Activated naive CD8-positive, alpha-beta T cell treated with anti-CD3 and anti-CD28 coated beads, Interleukin-2, amount 10 ng/mL, durations not matched to agents 7 days and 5 days (primary cell): ENCODE measurements at regions not wholly inside any gene's neighbourhood (a gene's known extent, or its start where the extent isn't known, plus 50 kb on each side); places are given as distances from the start of the nearest gene placed in this dataset.

Source experiments
- ATAC-seq: fragments of 150-1000 bp; cut with Tn5 transposase; one replicate; pipeline ENCODE4 v1.10.0; 2021; ENCODE audit warnings: low read depth, moderate library complexity
- POLR2A ChIA-PET: fragments of 350-600 bp; sonication (Branson Sonifier 250); formaldehyde crosslinking; loops from one replicate; lab custom pipeline; 2021; ENCODE audit warnings: antibody characterized with exemption; lab: Charles Lee
- DNase-seq: peaks from one replicate; pipeline ENCODE4 v3.0.0; 2021
- H3K27ac Mint-ChIP-seq: one replicate; pipeline ENCODE4 v1.8.0; 2022; ENCODE audit warnings: mild to moderate bottlenecking, mixed read lengths
- H3K27me3 Mint-ChIP-seq: one replicate; pipeline ENCODE4 v1.8.0; 2022; ENCODE audit warnings: mild to moderate bottlenecking, moderate library complexity, mixed read lengths
- H3K36me3 Mint-ChIP-seq: one replicate; pipeline ENCODE4 v1.8.0; 2021; ENCODE audit warnings: mild to moderate bottlenecking, mixed read lengths
- H3K4me1 Mint-ChIP-seq: one replicate; pipeline ENCODE4 v1.8.0; 2021; ENCODE audit warnings: mixed read lengths
- H3K4me3 Mint-ChIP-seq: one replicate; pipeline ENCODE4 v1.8.0; 2022; ENCODE audit warnings: mild to moderate bottlenecking, moderate library complexity, mixed read lengths
- H3K9me3 Mint-ChIP-seq: one replicate; pipeline ENCODE4 v1.8.0; 2021; ENCODE audit warnings: mixed read lengths

DNA sequence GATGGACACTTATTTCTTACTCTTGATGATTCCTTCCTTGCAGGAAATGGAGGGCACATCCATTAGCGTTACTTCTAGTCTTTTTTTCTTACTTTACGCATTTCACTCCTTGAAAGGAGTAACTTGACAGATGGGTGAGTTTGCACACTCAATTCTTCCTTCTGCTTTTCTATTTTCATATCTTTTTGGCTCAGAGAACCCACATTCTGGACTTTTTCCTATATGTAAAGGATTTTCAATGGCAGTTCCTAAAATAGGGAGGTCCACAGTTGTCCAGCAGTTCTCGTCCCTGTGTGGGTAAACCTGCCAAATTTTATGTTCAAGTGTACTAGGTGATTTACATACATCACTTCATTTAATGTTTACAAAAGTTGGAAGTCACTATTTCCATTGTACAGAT lies 440.0 kb upstream of the KIRREL3 start:
- Mint-ChIP-seq H3K36me3 (no peaks in the 10 kb centered on the region), H3K9me3 (no peaks in the 10 kb centered on the region), H3K27me3 (no peaks in the 10 kb centered on the region), H3K4me1 (no peaks in the 10 kb centered on the region), H3K27ac (no peak overlapping the region), H3K4me3 (no peak overlapping the region)
- POLR2A ChIA-PET, result no interaction called here
- ATAC-seq (no peak), DNase-seq (no peak)

DNA sequence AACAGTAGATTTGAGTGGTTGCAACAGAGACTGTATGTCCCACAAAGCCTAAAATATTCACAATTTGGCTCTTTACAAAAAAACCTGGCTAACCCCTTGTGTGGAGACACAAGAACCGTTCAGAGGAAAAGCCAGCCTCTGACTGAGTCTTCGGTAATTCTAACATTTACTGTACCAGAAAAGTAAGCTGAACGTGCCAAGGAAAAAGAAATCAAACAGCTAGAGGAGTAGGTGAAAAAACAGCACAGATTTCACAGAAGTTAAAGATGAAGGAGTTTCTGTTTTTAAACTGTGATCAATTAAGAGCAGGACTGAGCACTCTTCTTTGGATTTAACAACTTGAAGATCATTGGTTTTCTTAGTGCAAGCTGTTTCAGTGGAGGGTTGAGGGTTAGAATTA lies 424.7 kb upstream of the KIRREL3 start:
- H3K9me3 Mint-ChIP-seq, result no peaks in the 10 kb centered on the region
- H3K27ac Mint-ChIP-seq, result no peak overlapping the region
- POLR2A ChIA-PET, result no interaction called here
- ATAC-seq, result no peak
- H3K36me3 Mint-ChIP-seq, result no peaks in the 10 kb centered on the region
- no peaks in the 10 kb centered on the region for H3K27me3 Mint-ChIP-seq
- no peak overlapping the region for H3K4me3 Mint-ChIP-seq
- DNase-seq, result no peak
- H3K4me1 Mint-ChIP-seq, result no peaks in the 10 kb centered on the region

DNA sequence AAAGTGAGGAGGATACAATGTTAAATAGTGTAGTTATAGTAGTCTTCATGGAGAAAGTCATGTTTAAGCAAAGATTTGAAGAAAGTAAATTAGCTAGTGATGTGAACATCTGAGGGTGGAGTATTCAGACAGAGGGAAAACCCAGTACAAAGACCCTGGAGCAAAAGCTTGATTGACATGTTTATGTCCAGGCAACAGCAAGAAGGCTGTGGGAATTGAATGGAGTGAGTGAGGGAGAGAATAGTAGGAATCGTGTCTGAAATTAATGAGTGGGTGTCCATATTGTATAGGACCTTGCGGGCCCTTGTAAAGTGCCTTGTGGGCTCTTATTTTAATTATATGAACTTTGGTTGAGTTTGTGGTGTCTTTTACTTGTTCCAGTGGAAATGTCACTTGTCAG lies 424.1 kb upstream of the KIRREL3 start:
- H3K4me1 Mint-ChIP-seq, result no peaks in the 10 kb centered on the region
- POLR2A ChIA-PET, result no interaction called here
- H3K4me3 Mint-ChIP-seq, result no peak overlapping the region
- H3K27me3 Mint-ChIP-seq, result no peaks in the 10 kb centered on the region
- ATAC-seq (no peak), DNase-seq (no peak)
- H3K9me3 Mint-ChIP-seq, result no peaks in the 10 kb centered on the region
- H3K36me3 Mint-ChIP-seq, result no peaks in the 10 kb centered on the region
- no peak overlapping the region for H3K27ac Mint-ChIP-seq

DNA sequence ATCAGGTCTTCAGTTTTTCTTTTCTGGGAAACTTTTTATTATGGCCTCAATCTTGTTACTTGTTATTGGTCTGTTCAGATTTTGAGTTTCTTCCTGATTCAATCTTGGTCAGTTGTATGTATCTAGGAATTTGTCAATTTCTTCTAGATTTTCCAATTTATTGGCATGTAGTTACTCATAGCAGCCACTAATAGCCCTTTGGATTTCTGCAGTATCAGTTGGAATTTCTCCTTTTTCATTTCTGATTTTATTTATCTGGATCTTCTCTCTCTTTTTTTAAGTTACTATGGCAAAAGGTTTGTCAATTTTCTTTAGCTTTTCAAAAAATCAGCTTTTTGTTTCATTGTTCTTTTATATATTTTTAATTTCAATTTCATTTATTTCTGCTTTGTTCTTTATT lies 419.6 kb upstream of the KIRREL3 start:
- H3K27ac Mint-ChIP-seq, result no peak overlapping the region
- H3K27me3 Mint-ChIP-seq, result no peaks in the 10 kb centered on the region
- H3K36me3 Mint-ChIP-seq, result no peaks in the 10 kb centered on the region
- H3K9me3 Mint-ChIP-seq, result no peaks in the 10 kb centered on the region
- ATAC-seq (no peak), DNase-seq (no peak)
- H3K4me3 Mint-ChIP-seq, result no peak overlapping the region
- POLR2A ChIA-PET, result no interaction called here
- no peaks in the 10 kb centered on the region for H3K4me1 Mint-ChIP-seq

DNA sequence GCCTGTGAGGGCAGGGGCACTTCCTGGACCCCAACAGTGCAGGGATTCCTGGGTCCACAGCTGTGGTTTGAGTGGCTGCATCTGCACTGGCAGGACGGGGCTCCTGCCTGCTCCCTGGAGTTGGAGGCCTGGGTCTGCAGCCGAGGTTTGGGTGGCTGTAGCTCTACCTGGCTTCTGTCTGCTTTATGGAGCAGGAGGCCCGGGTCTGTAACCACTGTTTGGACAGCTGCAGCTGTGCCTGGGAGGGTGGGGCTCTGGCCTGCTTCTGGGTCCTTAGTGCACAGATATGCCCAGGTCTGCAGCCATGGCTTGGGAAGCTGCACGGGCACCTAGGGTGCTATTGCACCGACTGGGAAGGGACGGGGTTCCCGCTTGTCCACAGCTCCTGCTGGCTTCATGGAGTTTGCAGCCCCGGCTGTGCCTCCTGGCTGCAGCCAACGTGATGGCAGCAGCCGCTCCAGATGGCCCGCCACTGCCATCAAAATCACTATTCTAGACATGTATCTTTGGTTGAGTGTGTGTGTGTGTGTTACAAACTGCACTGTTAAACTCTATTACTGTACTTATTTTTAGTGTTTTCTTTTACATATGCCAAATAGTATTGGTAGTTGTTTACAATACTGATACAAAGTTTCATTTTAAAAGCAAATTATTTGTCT lies 412.3 kb upstream of the KIRREL3 start:
- ATAC-seq (no peak), DNase-seq (no peak)
- Mint-ChIP-seq H3K4me1 (no peaks in the 10 kb centered on the region), H3K4me3 (no peak overlapping the region), H3K9me3 (peaks cover 10% of the 10 kb centered on the region), H3K27ac (no peak overlapping the region), H3K27me3 (no peaks in the 10 kb centered on the region), H3K36me3 (no peaks in the 10 kb centered on the region)
- POLR2A ChIA-PET, result no interaction called here

DNA sequence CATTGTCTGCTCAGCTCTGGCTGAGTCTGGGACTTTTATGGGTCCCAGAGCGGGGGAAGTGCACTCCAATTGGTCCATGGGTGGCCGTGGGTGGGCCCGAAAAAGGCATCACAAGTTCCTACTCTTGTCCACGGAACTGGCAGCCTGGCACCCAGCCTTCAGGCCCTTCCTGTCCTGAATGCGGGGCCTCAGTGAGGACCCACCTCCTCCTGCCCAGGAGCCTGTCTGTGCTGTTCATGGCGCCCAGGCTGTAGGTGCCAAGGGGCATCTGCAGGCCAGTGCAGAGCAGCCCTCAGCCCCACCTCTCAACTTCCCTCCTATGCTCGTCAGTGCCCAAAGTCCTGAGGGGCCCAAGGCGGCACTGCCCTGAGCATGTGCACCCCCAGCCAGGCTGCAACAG lies 411.7 kb upstream of the KIRREL3 start:
- H3K4me1 Mint-ChIP-seq, result no peaks in the 10 kb centered on the region
- H3K27me3 Mint-ChIP-seq, result no peaks in the 10 kb centered on the region
- DNase-seq, result no peak
- no peak overlapping the region for H3K4me3 Mint-ChIP-seq
- POLR2A ChIA-PET, result no interaction called here
- no peak overlapping the region for H3K27ac Mint-ChIP-seq
- no peak for ATAC-seq
- H3K9me3 Mint-ChIP-seq, result peaks cover 10% of the 10 kb centered on the region
- H3K36me3 Mint-ChIP-seq, result no peaks in the 10 kb centered on the region

DNA sequence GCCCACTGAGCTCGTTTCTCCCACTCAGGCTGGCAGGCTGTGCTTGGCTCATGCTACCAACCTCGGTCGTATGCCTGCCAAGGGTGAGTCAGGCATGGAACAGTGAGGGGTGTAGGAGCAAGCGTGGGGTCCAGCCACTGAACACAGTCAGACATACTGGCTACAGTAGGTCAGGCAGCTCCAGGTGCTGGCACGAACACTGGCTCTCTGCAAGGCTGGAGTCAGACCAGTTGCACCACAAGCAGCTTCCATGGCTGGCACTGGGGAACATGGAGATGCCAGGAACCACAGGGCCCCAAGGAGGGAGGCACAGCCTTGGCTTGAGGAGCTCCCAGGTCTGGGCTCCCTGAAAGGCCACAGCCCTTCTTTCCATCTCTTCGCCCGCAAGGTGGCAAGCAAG lies 410.7 kb upstream of the KIRREL3 start:
- POLR2A ChIA-PET, result no interaction called here
- Mint-ChIP-seq H3K27ac (no peak overlapping the region), H3K9me3 (peaks cover 10% of the 10 kb centered on the region), H3K4me1 (no peaks in the 10 kb centered on the region), H3K27me3 (no peaks in the 10 kb centered on the region), H3K4me3 (no peak overlapping the region), H3K36me3 (no peaks in the 10 kb centered on the region)
- no peak for DNase-seq
- ATAC-seq, result no peak

DNA sequence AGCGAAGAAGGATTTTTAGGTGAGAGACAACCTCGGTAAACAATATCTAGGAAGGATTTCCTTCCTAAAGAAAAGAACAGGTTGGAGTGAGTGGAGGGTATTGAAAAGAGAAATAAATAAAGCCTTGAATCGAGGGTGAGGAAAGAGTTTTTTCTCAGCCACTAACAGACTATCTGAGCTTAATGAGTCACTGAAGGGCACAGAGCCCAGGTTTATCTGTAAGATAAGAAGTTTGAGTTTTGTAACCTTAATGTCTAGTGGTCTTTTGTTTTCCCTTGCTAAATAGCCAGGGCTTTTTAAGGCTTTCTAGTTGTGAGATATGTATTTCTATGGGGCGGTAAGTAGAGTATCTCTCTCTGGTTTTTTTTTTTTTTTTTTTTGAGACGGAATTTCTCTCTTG lies 394.5 kb upstream of the KIRREL3 start:
- Mint-ChIP-seq H3K27ac (no peak overlapping the region), H3K27me3 (no peaks in the 10 kb centered on the region), H3K4me3 (no peak overlapping the region), H3K9me3 (peaks cover 1% of the 10 kb centered on the region), H3K36me3 (no peaks in the 10 kb centered on the region), H3K4me1 (no peaks in the 10 kb centered on the region)
- ATAC-seq, result no peak
- POLR2A ChIA-PET, result no interaction called here
- DNase-seq, result no peak

DNA sequence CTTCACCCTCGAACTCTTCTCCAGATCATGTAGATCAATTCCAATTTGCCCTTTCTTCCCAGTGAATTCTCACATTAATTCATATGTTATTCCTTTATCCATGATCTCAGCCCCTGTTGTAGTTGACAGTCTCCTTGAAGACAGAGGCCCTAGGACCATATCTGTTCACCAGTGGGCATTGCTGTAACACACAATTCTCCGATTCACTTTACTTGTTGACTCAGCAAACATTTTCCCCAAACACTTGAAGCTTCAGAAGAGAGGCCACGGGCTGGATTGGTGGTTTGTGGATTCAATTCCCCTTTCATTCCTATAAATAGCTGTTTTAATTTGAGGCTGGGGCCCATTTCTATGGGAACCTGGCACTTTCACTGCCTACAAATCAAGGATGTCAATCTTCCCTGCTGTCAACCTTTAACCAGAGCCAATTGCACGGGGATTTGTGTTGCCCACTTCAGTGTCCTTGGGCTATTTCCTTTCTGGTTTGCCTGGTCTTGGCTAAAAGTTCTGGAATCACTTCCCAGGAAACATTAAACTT lies 393.0 kb upstream of the KIRREL3 start:
- Mint-ChIP-seq H3K4me3 (no peak overlapping the region), H3K4me1 (no peaks in the 10 kb centered on the region), H3K9me3 (peaks cover 2% of the 10 kb centered on the region), H3K27me3 (no peaks in the 10 kb centered on the region), H3K27ac (no peak overlapping the region), H3K36me3 (no peaks in the 10 kb centered on the region)
- POLR2A ChIA-PET, result no interaction called here
- ATAC-seq (no peak), DNase-seq (no peak)

DNA sequence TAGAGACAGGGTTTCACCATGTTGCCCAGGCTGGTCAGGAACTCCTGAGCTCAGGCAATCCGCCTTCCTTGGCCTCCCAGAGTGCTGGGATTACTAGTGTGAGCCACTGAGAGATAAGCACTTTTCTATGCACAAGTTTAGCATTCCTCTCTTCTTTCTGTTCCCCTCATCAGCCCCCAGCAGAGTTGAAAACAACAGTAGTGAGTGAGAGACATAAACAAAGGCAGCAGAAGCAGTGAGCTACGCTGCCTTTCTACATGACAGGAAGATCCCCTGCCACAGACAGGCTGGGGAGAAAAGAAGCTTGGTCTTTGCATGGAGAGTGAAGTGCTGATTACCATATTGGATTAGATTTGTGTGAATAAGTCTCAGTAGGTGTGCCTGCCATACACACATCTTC lies 392.0 kb upstream of the KIRREL3 start:
- DNase-seq, result no peak

DNA sequence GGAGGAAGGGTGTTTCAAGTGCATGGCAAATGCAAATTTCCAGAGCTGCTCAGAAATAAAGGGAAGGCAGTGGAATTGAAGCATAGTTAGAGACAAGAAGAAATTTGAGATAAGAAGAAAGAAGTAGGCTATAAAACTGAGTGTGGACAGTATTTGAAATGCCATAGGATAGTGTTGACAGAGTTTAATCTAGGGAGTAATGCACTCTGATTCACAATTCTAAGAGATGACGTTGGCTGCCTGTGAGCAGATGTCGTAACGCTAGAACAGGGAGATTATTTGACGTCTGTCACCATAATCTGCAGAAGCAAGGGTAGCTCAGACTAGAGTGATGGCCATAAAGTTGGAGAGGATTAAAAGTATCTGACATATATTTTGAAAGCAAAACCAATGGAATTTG lies 389.9 kb upstream of the KIRREL3 start:
- Mint-ChIP-seq H3K4me3 (no peak overlapping the region), H3K27ac (no peak overlapping the region), H3K27me3 (no peaks in the 10 kb centered on the region), H3K36me3 (no peaks in the 10 kb centered on the region), H3K9me3 (peaks cover 2% of the 10 kb centered on the region), H3K4me1 (no peaks in the 10 kb centered on the region)
- no peak for ATAC-seq
- DNase-seq, result no peak
- POLR2A ChIA-PET, result no interaction called here

More for the DNA sequence above, 392.0 kb upstream of the KIRREL3 start:
- POLR2A ChIA-PET, result no interaction called here
- no peak overlapping the region for H3K4me3 Mint-ChIP-seq
- no peaks in the 10 kb centered on the region for H3K4me1 Mint-ChIP-seq
- no peaks in the 10 kb centered on the region for H3K27me3 Mint-ChIP-seq
- ATAC-seq, result no peak
- no peak overlapping the region for H3K27ac Mint-ChIP-seq
- H3K36me3 Mint-ChIP-seq, result no peaks in the 10 kb centered on the region
- H3K9me3 Mint-ChIP-seq, result peaks cover 2% of the 10 kb centered on the region

DNA sequence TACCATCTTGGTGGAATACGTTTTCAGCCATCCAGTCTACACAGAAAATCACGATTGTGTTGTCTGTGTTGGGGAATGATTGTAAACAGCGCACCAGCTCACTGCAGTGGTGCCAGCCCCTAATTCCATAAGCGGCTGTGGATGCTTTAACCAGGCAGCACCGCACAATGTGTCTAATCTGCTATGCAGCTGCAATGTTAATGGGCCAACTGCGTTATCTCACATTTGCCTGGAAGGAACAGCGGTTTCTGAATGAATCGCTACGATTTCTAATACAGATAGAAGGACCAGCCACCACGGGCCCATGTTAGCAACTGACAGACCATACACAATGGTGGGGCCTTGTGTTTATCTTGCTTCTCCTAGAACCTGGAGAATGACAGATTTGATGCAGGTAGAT lies 384.5 kb upstream of the KIRREL3 start:
- Mint-ChIP-seq H3K4me1 (no peaks in the 10 kb centered on the region), H3K27ac (no peak overlapping the region), H3K27me3 (no peaks in the 10 kb centered on the region), H3K36me3 (no peaks in the 10 kb centered on the region), H3K4me3 (no peak overlapping the region), H3K9me3 (peaks cover under 1% of the 10 kb centered on the region)
- no peak for DNase-seq
- ATAC-seq, result no peak
- POLR2A ChIA-PET, result no interaction called here

DNA sequence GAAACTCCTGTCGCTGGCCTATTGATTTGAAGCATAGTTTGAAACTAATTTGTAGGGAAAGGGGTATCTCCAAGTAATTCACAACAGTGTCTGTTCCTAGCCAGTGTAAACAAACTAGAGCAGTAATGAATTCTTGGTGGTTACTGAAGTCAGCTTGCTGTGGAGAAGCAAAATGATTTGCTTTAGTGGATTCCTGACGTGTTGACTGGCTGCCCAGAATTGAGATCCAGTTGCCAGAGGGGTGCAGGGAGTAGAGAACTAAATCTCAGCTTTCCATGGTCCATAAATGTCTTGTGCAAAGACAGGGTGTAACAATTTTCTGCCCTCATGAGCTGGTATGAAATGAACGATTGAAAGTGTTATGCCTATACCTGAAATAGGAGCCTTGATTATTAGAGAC lies 382.5 kb upstream of the KIRREL3 start:
- Mint-ChIP-seq H3K4me3 (no peak overlapping the region), H3K36me3 (no peaks in the 10 kb centered on the region), H3K9me3 (no peaks in the 10 kb centered on the region), H3K27me3 (no peaks in the 10 kb centered on the region), H3K4me1 (no peaks in the 10 kb centered on the region), H3K27ac (no peak overlapping the region)
- DNase-seq, result no peak
- ATAC-seq, result no peak
- POLR2A ChIA-PET, result no interaction called here

DNA sequence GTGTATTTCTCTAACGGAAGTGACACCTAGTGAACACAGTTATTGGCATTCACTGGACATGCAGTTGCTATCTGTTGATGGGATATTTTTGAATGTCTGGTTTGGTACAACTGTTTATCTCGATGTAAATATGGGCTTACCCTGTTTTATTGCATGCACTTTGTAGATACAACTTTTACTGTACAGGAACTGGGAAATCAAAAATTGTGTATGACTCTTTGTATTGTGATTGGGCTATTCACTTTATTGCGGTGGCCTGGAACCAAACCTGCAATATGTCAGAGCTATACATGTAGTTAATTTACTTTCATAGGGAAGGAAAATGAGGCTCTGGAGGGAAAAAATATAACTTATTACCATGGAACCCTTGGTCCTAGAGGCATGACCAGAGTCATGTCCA lies 380.7 kb upstream of the KIRREL3 start:
- DNase-seq (no peak), ATAC-seq (no peak)
- POLR2A ChIA-PET, result no interaction called here
- no peaks in the 10 kb centered on the region for H3K9me3 Mint-ChIP-seq
- no peak overlapping the region for H3K4me3 Mint-ChIP-seq
- H3K4me1 Mint-ChIP-seq, result no peaks in the 10 kb centered on the region
- H3K36me3 Mint-ChIP-seq, result no peaks in the 10 kb centered on the region
- no peak overlapping the region for H3K27ac Mint-ChIP-seq
- no peaks in the 10 kb centered on the region for H3K27me3 Mint-ChIP-seq

DNA sequence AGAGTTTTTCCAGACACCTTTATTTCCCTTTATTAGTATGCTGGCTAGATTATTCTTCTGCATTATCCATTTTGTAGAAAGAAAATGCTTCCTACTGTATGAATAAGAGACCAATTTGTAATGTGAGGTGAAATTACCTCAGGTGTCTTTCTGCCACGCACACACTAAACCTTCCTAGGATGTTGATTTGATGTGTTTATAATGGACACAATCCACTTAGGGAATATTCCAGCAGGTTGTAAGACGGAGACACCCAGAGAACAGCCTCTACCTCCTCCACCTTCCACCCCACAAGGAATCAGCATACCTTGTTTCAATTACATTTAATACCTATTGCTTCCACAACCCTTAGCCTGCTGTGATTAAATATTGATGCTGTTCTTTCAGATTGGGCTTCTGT lies 379.1 kb upstream of the KIRREL3 start:
- ATAC-seq, result no peak
- H3K27me3 Mint-ChIP-seq, result no peaks in the 10 kb centered on the region
- DNase-seq, result no peak
- no peaks in the 10 kb centered on the region for H3K9me3 Mint-ChIP-seq
- no peaks in the 10 kb centered on the region for H3K36me3 Mint-ChIP-seq
- no peak overlapping the region for H3K27ac Mint-ChIP-seq
- H3K4me3 Mint-ChIP-seq, result no peak overlapping the region
- POLR2A ChIA-PET, result no interaction called here
- H3K4me1 Mint-ChIP-seq, result no peaks in the 10 kb centered on the region
